DOHH2 (cell line): ENCODE measurements at regions not wholly inside any gene's neighbourhood (a gene's known extent, or its start where the extent isn't known, plus 50 kb on each side); places are given as distances from the start of the nearest gene placed in this dataset.

Experiments used
- H3F3A ChIP-seq: fragments of 200-600 bp; sonication (generic), shearing (Covaris generic); 2 replicates; pipeline ENCODE4 v1.6.0; 2016; ENCODE audit warnings: antibody characterized with exemption, mild to moderate bottlenecking; ENCODE audit not compliant: control insufficient read depth, insufficient read depth
- H3K27ac ChIP-seq: fragments of 200-600 bp; sonication (generic); 2 replicates; pipeline ENCODE4 v1.5.1; 2014; ENCODE audit warnings: low read depth, mild to moderate bottlenecking, low read length, moderate library complexity
- H3K27me3 ChIP-seq: fragments of 200-600 bp; sonication (generic); 2 replicates; pipeline ENCODE4 v1.6.1; 2014; ENCODE audit warnings: mild to moderate bottlenecking, low read length, mixed read lengths; ENCODE audit not compliant: control insufficient read depth
- H3K36me3 ChIP-seq: fragments of 200-600 bp; sonication (generic); 2 replicates; pipeline ENCODE4 v1.6.1; 2014; ENCODE audit warnings: mild to moderate bottlenecking, low read length, moderate library complexity, mixed read lengths; ENCODE audit not compliant: control insufficient read depth
- H3K4me1 ChIP-seq: fragments of 200-600 bp; sonication (generic); 2 replicates; pipeline ENCODE4 v1.6.1; 2014; ENCODE audit warnings: mild to moderate bottlenecking, low read length, mixed read lengths; ENCODE audit not compliant: control insufficient read depth
- H3K4me2 ChIP-seq: fragments of 200-600 bp; sonication (generic); 2 replicates; pipeline ENCODE4 v1.6.0; 2014; ENCODE audit warnings: mild to moderate bottlenecking, low read length, moderate library complexity
- H3K4me3 ChIP-seq: fragments of 200-600 bp; sonication (generic); 2 replicates; pipeline ENCODE4 v1.5.1; 2014; ENCODE audit warnings: mild to moderate bottlenecking, low read length, mixed read lengths
- H3K79me2 ChIP-seq: fragments of 200-600 bp; sonication (generic); 2 replicates; pipeline ENCODE4 v1.6.1; 2014; ENCODE audit warnings: mild to moderate bottlenecking, low read length, mixed read lengths; ENCODE audit not compliant: control insufficient read depth
- H3K9me2 ChIP-seq: fragments of 200-600 bp; sonication (generic); replicated peaks from 2 replicates; pipeline ENCODE4 v1.6.1; 2014; ENCODE audit warnings: mild to moderate bottlenecking, low read length, mixed read lengths; ENCODE audit not compliant: control insufficient read depth
- H3K9me3 ChIP-seq: fragments of 200-600 bp; sonication (generic); 2 replicates; pipeline ENCODE4 v1.6.1; 2014; ENCODE audit warnings: antibody characterized with exemption, low read length, mixed read lengths; ENCODE audit not compliant: control insufficient read depth, insufficient read depth
- H4K20me1 ChIP-seq: fragments of 200-600 bp; sonication (generic); 2 replicates; pipeline ENCODE4 v1.6.0; 2014; ENCODE audit warnings: low read depth, mild to moderate bottlenecking, antibody characterized with exemption, low read length, moderate library complexity; ENCODE audit not compliant: control insufficient read depth, insufficient read depth
- CTCF ChIP-seq: fragments of 200-600 bp; sonication (generic); IDR thresholded peaks from one replicate; pipeline ENCODE4 v1.5.1; 2014; ENCODE audit warnings: antibody characterized with exemption, mild to moderate bottlenecking, low read depth, low read length; ENCODE audit not compliant: poor library complexity, severe bottlenecking
- EZH2phosphoT487 ChIP-seq: fragments of 200-600 bp; sonication (generic); IDR thresholded peaks from 2 replicates; pipeline ENCODE4 v1.6.1; 2017; ENCODE audit warnings: borderline replicate concordance, mild to moderate bottlenecking, antibody characterized with exemption, low read length, moderate library complexity, mixed read lengths

- Histone ChIP-seq H3K9me2 (no peaks in the 10 kb centered on the region), H3K9me3 (no peaks in the 10 kb centered on the region), H3K27me3 (no peaks in the 10 kb centered on the region), H3K4me3 (no peak overlapping the region), H3K36me3 (no peaks in the 10 kb centered on the region), H3F3A (no peaks in the 10 kb centered on the region), H3K4me2 (no peak overlapping the region), H3K79me2 (no peaks in the 10 kb centered on the region), H3K27ac (no peak overlapping the region), H4K20me1 (no peaks in the 10 kb centered on the region), H3K4me1 (no peaks in the 10 kb centered on the region)
- TF ChIP-seq CTCF (no peak), EZH2phosphoT487 (no peak)
Observed at GRCh38 chr11:131099746-131100145, 183.5 kb upstream of the SNX19 start.

- Histone ChIP-seq H3K27ac (no peak overlapping the region), H3K4me3 (no peak overlapping the region), H3K9me3 (peaks cover 8% of the 10 kb centered on the region; the same call in 1 of the 2 replicates), H4K20me1 (no peaks in the 10 kb centered on the region), H3K4me2 (no peak overlapping the region), H3K36me3 (no peaks in the 10 kb centered on the region), H3K9me2 (no peaks in the 10 kb centered on the region), H3F3A (no peaks in the 10 kb centered on the region), H3K79me2 (no peaks in the 10 kb centered on the region), H3K27me3 (no peaks in the 10 kb centered on the region), H3K4me1 (no peaks in the 10 kb centered on the region)
- no peak for TF ChIP-seq EZH2phosphoT487
- no peak for TF ChIP-seq CTCF
Observed at GRCh38 chr11:131108760-131109159, 192.5 kb upstream of the SNX19 start.

- Histone ChIP-seq H3F3A (no peaks in the 10 kb centered on the region), H3K9me3 (peaks cover 8% of the 10 kb centered on the region; the same call in 1 of the 2 replicates), H3K4me3 (no peak overlapping the region), H3K27ac (no peak overlapping the region), H3K36me3 (no peaks in the 10 kb centered on the region), H3K4me2 (no peak overlapping the region), H3K27me3 (no peaks in the 10 kb centered on the region), H3K9me2 (no peaks in the 10 kb centered on the region), H3K79me2 (no peaks in the 10 kb centered on the region), H3K4me1 (no peaks in the 10 kb centered on the region), H4K20me1 (no peaks in the 10 kb centered on the region)
- TF ChIP-seq EZH2phosphoT487: no peak
- no peak for TF ChIP-seq CTCF
Observed at GRCh38 chr11:131109257-131109656, 193.0 kb upstream of the SNX19 start.
